SK-N-SH (cell line): ENCODE measurements at regions not wholly inside any gene's neighbourhood (a gene's known extent, or its start where the extent isn't known, plus 50 kb on each side); places are given as distances from the start of the nearest gene placed in this dataset.

Experiments
- CTCF ChIA-PET: fragments of 300-600, 350-600 bp; formaldehyde crosslinking; extraction: SDS; loops from one replicate; lab custom pipeline; 2021; lab: Yijun Ruan, JAX
- POLR2A ChIA-PET: fragments of 350-600 bp; sonication (Branson Sonifier 250); formaldehyde crosslinking; extraction: SDS; loops from one replicate; lab custom pipeline; 2020; ENCODE audit warnings: antibody characterized with exemption, inconsistent platforms; lab: Yijun Ruan, JAX
- DNase-seq: peaks from one replicate; pipeline ENCODE4 v3.0.0; 2012
- H2AFZ ChIP-seq: fragments of 200-600 bp; sonication (generic); 2 replicates; pipeline ENCODE4 v1.8.1; 2016; ENCODE audit warnings: antibody characterized with exemption, mild to moderate bottlenecking, low read depth
- H3F3A ChIP-seq: fragments of 200-600 bp; sonication (generic); replicated peaks from 2 replicates; pipeline ENCODE3; 2016; ENCODE audit warnings: antibody characterized with exemption, mild to moderate bottlenecking; ENCODE audit not compliant: insufficient read depth
- H3K27ac ChIP-seq, 2 experiments: fragments of 200-500 bp in 1 of 2; fragments of 200-600 bp in 1 of 2; sonication (Bioruptor generic) in 1 of 2; sonication (generic), shearing (Covaris generic) in 1 of 2; 2 replicates each; pipeline versions ENCODE4 v1.5.1 to v1.6.1; 2014 to 2016; ENCODE audit warnings: low read depth in 2 of 2, inconsistent platforms in 1 of 2, low read length in 1 of 2, mild to moderate bottlenecking in 1 of 2, mixed read lengths in 1 of 2
- H3K27me3 ChIP-seq: fragments of 200-600 bp; sonication (generic), shearing (Covaris generic); 2 replicates; pipeline ENCODE4 v1.6.1; 2016; ENCODE audit warnings: mixed run types; ENCODE audit not compliant: insufficient read depth
- H3K36me3 ChIP-seq, 2 experiments: fragments of 200-500 bp in 1 of 2; fragments of 200-600 bp in 1 of 2; sonication (Bioruptor generic) in 1 of 2; sonication (generic) in 1 of 2; replicated peaks in 1 of 2; 2 replicates each; pipeline versions ENCODE3 to v1.5.1; 2014 to 2016; ENCODE audit warnings: low read length in 1 of 2, mild to moderate bottlenecking in 1 of 2; ENCODE audit not compliant: insufficient read depth in 2 of 2, control insufficient read depth in 1 of 2
- H3K4me1 ChIP-seq, 2 experiments: fragments of 200-500 bp in 1 of 2; fragments of 200-600 bp in 1 of 2; sonication (Bioruptor generic) in 1 of 2; sonication (generic), shearing (Covaris generic) in 1 of 2; 2 replicates each; pipeline versions ENCODE4 v1.5.1 to v1.6.1; 2014 to 2016; ENCODE audit warnings: low read depth in 1 of 2, low read length in 1 of 2, mixed run types in 1 of 2; ENCODE audit not compliant: insufficient read depth in 2 of 2, control insufficient read depth in 1 of 2
- H3K4me2 ChIP-seq: fragments of 200-600 bp; sonication (generic), shearing (Covaris generic); 2 replicates; pipeline ENCODE4 v1.6.1; 2017; ENCODE audit warnings: mixed run types
- H3K4me3 ChIP-seq, 2 experiments: fragments of 200-500 bp in 1 of 2; fragments of 200-600 bp in 1 of 2; sonication (Bioruptor generic) in 1 of 2; sonication (generic), shearing (Covaris generic) in 1 of 2; 2 replicates each; pipeline versions ENCODE4 v1.5.1 to v1.8.1; 2014 to 2016; ENCODE audit warnings: low read depth in 2 of 2, inconsistent platforms in 1 of 2, low read length in 1 of 2, mild to moderate bottlenecking in 1 of 2, mixed read lengths in 1 of 2, moderate library complexity in 1 of 2
- H3K79me2 ChIP-seq: fragments of 200-600 bp; sonication (generic); 2 replicates; pipeline ENCODE4 v1.8.1; 2017; ENCODE audit warnings: mild to moderate bottlenecking; ENCODE audit not compliant: insufficient read depth
- H3K9ac ChIP-seq: fragments of 200-600 bp; sonication (generic); 2 replicates; pipeline ENCODE4 v1.6.1; 2017; ENCODE audit warnings: mixed run types
- H3K9me2 ChIP-seq: fragments of 200-600 bp; sonication (generic); 2 replicates; pipeline ENCODE4 v1.6.1; 2017; ENCODE audit warnings: mixed run types
- H3K9me3 ChIP-seq: fragments of 200-600 bp; sonication (generic); 2 replicates; pipeline ENCODE4 v1.6.1; 2017; ENCODE audit warnings: mixed run types, mild to moderate bottlenecking, moderate library complexity
- H4K20me1 ChIP-seq: fragments of 200-600 bp; sonication (generic); 2 replicates; pipeline ENCODE4 v1.6.1; 2017; ENCODE audit warnings: mild to moderate bottlenecking, mixed run types; ENCODE audit not compliant: insufficient read depth
- ELF1 ChIP-seq: IDR thresholded peaks from 2 replicates; pipeline ENCODE4 v1.4.0; 2012
- EP300 ChIP-seq, 2 experiments: IDR thresholded peaks; 2 replicates each; pipeline versions ENCODE4 v1.4.0 to v1.6.1; 2012; ENCODE audit warnings: borderline replicate concordance in 1 of 2, low read depth in 1 of 2, low read length in 1 of 2
- JUND ChIP-seq: IDR thresholded peaks from 2 replicates; pipeline ENCODE4 v1.4.0; 2012
- NFIC ChIP-seq: IDR thresholded peaks from 2 replicates; pipeline ENCODE4 v1.4.0; 2012; ENCODE audit warnings: borderline replicate concordance
- RFX5 ChIP-seq: IDR thresholded peaks from 2 replicates; pipeline ENCODE4 v1.6.1; 2012; ENCODE audit warnings: mild to moderate bottlenecking, improper control_type of control experiment, low read length
- RXRA ChIP-seq: IDR thresholded peaks from 2 replicates; pipeline ENCODE4 v1.4.0; 2012; ENCODE audit warnings: low read depth, mild to moderate bottlenecking, borderline replicate concordance
- SIN3A ChIP-seq: IDR thresholded peaks from 2 replicates; pipeline ENCODE4 v1.6.1; 2012; ENCODE audit warnings: low read depth, mild to moderate bottlenecking, low read length, moderate library complexity, borderline replicate concordance
- SMC3 ChIP-seq: IDR thresholded peaks from 2 replicates; pipeline ENCODE4 v1.6.1; 2012; ENCODE audit warnings: low read depth, low read length, improper control_type of control experiment
- TEAD4 ChIP-seq: IDR thresholded peaks from 2 replicates; pipeline ENCODE4 v1.4.0; 2012; ENCODE audit warnings: mild to moderate bottlenecking, borderline replicate concordance; ENCODE audit not compliant: insufficient read depth
- USF2 ChIP-seq: fragments of 150-350 bp; IDR thresholded peaks from 2 replicates; pipeline ENCODE4 v1.6.1; 2017; ENCODE audit warnings: antibody characterized with exemption, low read length, low read depth, borderline replicate concordance
- WGBS: methylation state at CpG from one replicate; pipeline ENCODE4 v1.1.6; 2017; ENCODE audit warnings: low lambda C conversion rate; 5-methylcytosine and 5-hydroxymethylcytosine counted together
- TF ChIP-seq, protein P1 (sequence below): IDR thresholded peaks from 2 replicates; pipeline ENCODE4; 2012
- TF ChIP-seq, protein P2 (sequence below): fragments of 150-350 bp; IDR thresholded peaks from 2 replicates; pipeline ENCODE4 v1.6.1; 2016; ENCODE audit warnings: mild to moderate bottlenecking, low read depth, low read length

DNA sequence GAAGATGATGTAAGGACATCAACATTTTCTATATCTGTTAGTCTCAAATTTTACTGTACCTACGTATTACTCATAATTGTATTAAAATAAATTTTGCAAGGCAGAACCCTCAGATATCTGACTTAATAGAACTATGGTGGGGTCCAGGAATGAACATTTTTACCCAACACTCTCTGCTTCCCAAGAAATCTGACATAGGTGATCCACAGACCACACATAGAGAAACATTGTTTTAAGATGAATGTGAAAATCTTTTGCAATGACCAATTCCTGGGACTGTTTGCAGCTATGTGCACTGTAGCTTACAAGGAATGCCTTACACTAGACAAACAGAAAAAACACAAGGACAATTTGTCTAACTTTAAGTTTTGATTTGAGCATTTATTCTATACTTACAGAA is 645.6 kb upstream of the ADGRL2 start (continued):
- TF ChIP-seq RXRA = no peak
- peak; percentile 82 for TF ChIP-seq TEAD4
- no peak for TF ChIP-seq SMC3
- no peak for TF ChIP-seq RFX5
- no peak for TF ChIP-seq ELF1
- peak in 1 of 2 experiments; percentile 69; a peak in 1 of 4 replicates for TF ChIP-seq EP300 (IDR thresholded peaks at IDR 0.05; ENCODE audit: borderline replicate concordance in 1 of 2, low read depth in 1 of 2, low read length in 1 of 2)
- TF ChIP-seq NFIC = peak; percentile 19; the same call in 1 of the 2 replicates
- TF ChIP-seq, protein P1, sequence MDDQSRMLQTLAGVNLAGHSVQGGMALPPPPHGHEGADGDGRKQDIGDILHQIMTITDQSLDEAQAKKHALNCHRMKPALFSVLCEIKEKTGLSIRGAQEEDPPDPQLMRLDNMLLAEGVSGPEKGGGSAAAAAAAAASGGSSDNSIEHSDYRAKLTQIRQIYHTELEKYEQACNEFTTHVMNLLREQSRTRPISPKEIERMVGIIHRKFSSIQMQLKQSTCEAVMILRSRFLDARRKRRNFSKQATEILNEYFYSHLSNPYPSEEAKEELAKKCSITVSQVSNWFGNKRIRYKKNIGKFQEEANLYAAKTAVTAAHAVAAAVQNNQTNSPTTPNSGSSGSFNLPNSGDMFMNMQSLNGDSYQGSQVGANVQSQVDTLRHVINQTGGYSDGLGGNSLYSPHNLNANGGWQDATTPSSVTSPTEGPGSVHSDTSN = peak; percentile 64
- no peak for TF ChIP-seq USF2
- TF ChIP-seq, all 33 proteins: peak for 7

- 5% methylated on average over 1 of the region's 1 CpG for WGBS
Observed at GRCh38 chr1:81151206-81151605, 649.5 kb upstream of the ADGRL2 start.

GRCh38 chr1:81149649-81150325 is 650.9 kb upstream of the ADGRL2 start:
- Histone ChIP-seq H3K4me1 (no peaks in the 10 kb centered on the region; a peak in 1 of 4 replicates), H2AFZ (peak overlapping the region; percentile 38; the same call in 1 of the 2 replicates), H3K27me3 (no peaks in the 10 kb centered on the region), H3K9me3 (no peaks in the 10 kb centered on the region), H3K79me2 (no peaks in the 10 kb centered on the region), H3K4me2 (no peak overlapping the region), H3K9me2 (no peaks in the 10 kb centered on the region), H3K36me3 (no peaks in the 10 kb centered on the region), H3F3A (peaks cover 2% of the 10 kb centered on the region), H4K20me1 (no peaks in the 10 kb centered on the region), H3K4me3 (no peak overlapping the region), H3K9ac (no peak overlapping the region), H3K27ac (no peak overlapping the region; a peak in 1 of 4 replicates)
- TF ChIP-seq SIN3A (no peak), JUND (no peak), NFIC (0 out of 2 replicates have a peak, but pooled peaks have one; percentile 7)
- no peak for DNase-seq
- CTCF ChIA-PET = no interaction called here
- 29% methylated on average over 2 of the region's 2 CpGs for WGBS
- POLR2A ChIA-PET = no interaction called here

More at GRCh38 chr1:81151206-81151605, 649.5 kb upstream of the ADGRL2 start:
- Histone ChIP-seq H2AFZ (no peak overlapping the region), H3K4me2 (no peak overlapping the region), H3K79me2 (no peaks in the 10 kb centered on the region), H3K9me3 (no peaks in the 10 kb centered on the region), H3K27ac (no peak overlapping the region), H3F3A (peaks cover 10% of the 10 kb centered on the region), H3K4me1 (no peaks in the 10 kb centered on the region; a peak in 1 of 4 replicates), H3K4me3 (no peak overlapping the region), H3K9me2 (no peaks in the 10 kb centered on the region), H3K9ac (no peak overlapping the region), H4K20me1 (no peaks in the 10 kb centered on the region), H3K36me3 (no peaks in the 10 kb centered on the region), H3K27me3 (no peaks in the 10 kb centered on the region)
- POLR2A ChIA-PET = no interaction called here
- DNase-seq = no peak
- peak; percentile 12; the same call in 1 of the 2 replicates for TF ChIP-seq JUND
- TF ChIP-seq, protein P2, sequence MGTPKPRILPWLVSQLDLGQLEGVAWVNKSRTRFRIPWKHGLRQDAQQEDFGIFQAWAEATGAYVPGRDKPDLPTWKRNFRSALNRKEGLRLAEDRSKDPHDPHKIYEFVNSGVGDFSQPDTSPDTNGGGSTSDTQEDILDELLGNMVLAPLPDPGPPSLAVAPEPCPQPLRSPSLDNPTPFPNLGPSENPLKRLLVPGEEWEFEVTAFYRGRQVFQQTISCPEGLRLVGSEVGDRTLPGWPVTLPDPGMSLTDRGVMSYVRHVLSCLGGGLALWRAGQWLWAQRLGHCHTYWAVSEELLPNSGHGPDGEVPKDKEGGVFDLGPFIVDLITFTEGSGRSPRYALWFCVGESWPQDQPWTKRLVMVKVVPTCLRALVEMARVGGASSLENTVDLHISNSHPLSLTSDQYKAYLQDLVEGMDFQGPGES = no peak
- CTCF ChIA-PET = no interaction called here
